DMS153 (cell line): ENCODE measurements at regions not wholly inside any gene's neighbourhood (a gene's known extent, or its start where the extent isn't known, plus 50 kb on each side); places are given as distances from the start of the nearest gene placed in this dataset.

Experiments
- DNase-seq: peaks from one replicate; lab custom pipeline; 2025; lab: John Stamatoyannopoulos, UW

GRCh38 chr20:60512443-60512842 lies 554.2 kb downstream of the CDH26 start:
- DNase-seq = no peak

- DNase-seq = no peak
These were observed 554.9 kb downstream of the CDH26 start for GRCh38 chr20:60513141-60513540.

- no peak for DNase-seq
These were observed 558.2 kb downstream of the CDH26 start for GRCh38 chr20:60516442-60516841.

- DNase-seq = no peak
These were observed 559.8 kb downstream of the CDH26 start for GRCh38 chr20:60518022-60518421.

- DNase-seq = no peak
These were observed 567.2 kb downstream of the CDH26 start for GRCh38 chr20:60525397-60525796.

- no peak for DNase-seq
These were observed 569.4 kb downstream of the CDH26 start for GRCh38 chr20:60527656-60528055.

GRCh38 chr20:60528141-60528540 lies 569.9 kb downstream of the CDH26 start:
- no peak for DNase-seq

GRCh38 chr20:60529149-60529548 lies 570.9 kb downstream of the CDH26 start:
- no peak for DNase-seq

GRCh38 chr20:60535211-60535610 lies 577.0 kb downstream of the CDH26 start:
- no peak for DNase-seq

- DNase-seq = no peak
These were observed 582.4 kb downstream of the CDH26 start for GRCh38 chr20:60540591-60540990.

GRCh38 chr20:60541991-60542390 lies 583.8 kb downstream of the CDH26 start:
- peak; percentile 17 for DNase-seq

GRCh38 chr20:60543598-60543997 lies 585.4 kb downstream of the CDH26 start:
- no peak for DNase-seq

- no peak for DNase-seq
These were observed 594.9 kb downstream of the CDH26 start for GRCh38 chr20:60553095-60553494.

GRCh38 chr20:60558486-60558885 lies 600.3 kb downstream of the CDH26 start:
- no peak for DNase-seq

GRCh38 chr20:60559462-60559861 lies 601.2 kb downstream of the CDH26 start:
- DNase-seq = peak; percentile 61

- DNase-seq = no peak
These were observed 602.8 kb downstream of the CDH26 start for GRCh38 chr20:60561052-60561451.

- DNase-seq = no peak
These were observed 606.9 kb downstream of the CDH26 start for GRCh38 chr20:60565083-60565482.

GRCh38 chr20:60565551-60565950 lies 607.3 kb downstream of the CDH26 start:
- no peak for DNase-seq

- DNase-seq = no peak
These were observed 610.9 kb downstream of the CDH26 start for GRCh38 chr20:60569116-60569515.

GRCh38 chr20:60570481-60571277 lies 612.5 kb downstream of the CDH26 start:
- peak; percentile 50 for DNase-seq

GRCh38 chr20:60573003-60573680 lies 614.9 kb downstream of the CDH26 start:
- peak; percentile 13 for DNase-seq

- DNase-seq = no peak
These were observed 618.0 kb downstream of the CDH26 start for GRCh38 chr20:60576236-60576635.

GRCh38 chr20:60579941-60580515 lies 621.8 kb downstream of the CDH26 start:
- peak; percentile 15 for DNase-seq
